NCI-H2227 treated with DMSO at 0.1 percent for 48 hours (cell line): ENCODE measurements at regions not wholly inside any gene's neighbourhood (a gene's known extent, or its start where the extent isn't known, plus 50 kb on each side); places are given as distances from the start of the nearest gene placed in this dataset.

Experiments used
- DNase-seq: peaks from one replicate; lab custom pipeline; 2025; lab: John Stamatoyannopoulos, UW

GRCh38 chr11:115722711-115723110 is 218.5 kb upstream of the CADM1 start:
- no peak for DNase-seq

GRCh38 chr11:115721296-115721995 is 217.2 kb upstream of the CADM1 start:
- no peak for DNase-seq

GRCh38 chr11:115720602-115721245 is 216.5 kb upstream of the CADM1 start:
- no peak for DNase-seq

- DNase-seq, result no peak
Measured at GRCh38 chr11:115718945-115719344, 214.7 kb upstream of the CADM1 start.

GRCh38 chr11:115718106-115718505 is 213.9 kb upstream of the CADM1 start:
- no peak for DNase-seq

GRCh38 chr11:115716601-115717529 is 212.7 kb upstream of the CADM1 start:
- DNase-seq, result peak; percentile 26

- no peak for DNase-seq
Measured at GRCh38 chr11:115716080-115716479, 211.9 kb upstream of the CADM1 start.

- no peak for DNase-seq
Measured at GRCh38 chr11:115715251-115715770, 211.1 kb upstream of the CADM1 start.

- DNase-seq, result no peak
Measured at GRCh38 chr11:115712296-115712695, 208.1 kb upstream of the CADM1 start.

GRCh38 chr11:115710980-115711379 is 206.8 kb upstream of the CADM1 start:
- DNase-seq, result no peak

- DNase-seq, result no peak
Measured at GRCh38 chr11:115710426-115710825, 206.2 kb upstream of the CADM1 start.

GRCh38 chr11:115709297-115709696 is 205.1 kb upstream of the CADM1 start:
- DNase-seq, result no peak

- DNase-seq, result no peak
Measured at GRCh38 chr11:115707180-115707905, 203.1 kb upstream of the CADM1 start.

GRCh38 chr11:115706626-115707135 is 202.5 kb upstream of the CADM1 start:
- no peak for DNase-seq

- no peak for DNase-seq
Measured at GRCh38 chr11:115705200-115705599, 201.0 kb upstream of the CADM1 start.

GRCh38 chr11:115700981-115701875 is 197.0 kb upstream of the CADM1 start:
- DNase-seq, result no peak

- DNase-seq, result no peak
Measured at GRCh38 chr11:115700496-115700895, 196.3 kb upstream of the CADM1 start.

GRCh38 chr11:115699733-115700132 is 195.5 kb upstream of the CADM1 start:
- DNase-seq, result no peak

GRCh38 chr11:115699326-115699725 is 195.1 kb upstream of the CADM1 start:
- no peak for DNase-seq

- DNase-seq, result no peak
Measured at GRCh38 chr11:115698243-115698642, 194.0 kb upstream of the CADM1 start.

GRCh38 chr11:115696563-115696962 is 192.3 kb upstream of the CADM1 start:
- DNase-seq, result no peak
